ENCODE measurements at regions not wholly inside any gene's neighbourhood (a gene's known extent, or its start where the extent isn't known, plus 50 kb on each side); places are given as distances from the start of the nearest gene placed in this dataset.

GRCh38 chr1:112079446-112079845, 90.0 kb upstream of the KCND3 start:
- no peak for TF ChIP-seq CTCF (IDR thresholded peaks at IDR 0.05; ENCODE audit: borderline replicate concordance, control extremely low read depth, extremely low read depth, insufficient read depth, missing control alignments)
- in situ Hi-C loops (cut with MboI; ENCODE audit: low sequenced_read_pairs, unreplicated experiment): no loop called here
- no peak for DNase-seq (ENCODE audit: low spot score)

GRCh38 chr1:112083487-112083886, 94.0 kb upstream of the KCND3 start:
- TF ChIP-seq CTCF (IDR thresholded peaks at IDR 0.05; ENCODE audit: borderline replicate concordance, control extremely low read depth, extremely low read depth, insufficient read depth, missing control alignments): no peak
- no peak for DNase-seq (ENCODE audit: low spot score)
- in situ Hi-C loops (cut with MboI; ENCODE audit: low sequenced_read_pairs, unreplicated experiment): no loop called here

- in situ Hi-C loops (cut with MboI; ENCODE audit: low sequenced_read_pairs, unreplicated experiment): no loop called here
- no peak for TF ChIP-seq CTCF (IDR thresholded peaks at IDR 0.05; ENCODE audit: borderline replicate concordance, control extremely low read depth, extremely low read depth, insufficient read depth, missing control alignments)
- no peak for DNase-seq (ENCODE audit: low spot score)
Observed at GRCh38 chr1:112092656-112093371, 103.3 kb upstream of the KCND3 start.

- in situ Hi-C loops (cut with MboI; ENCODE audit: low sequenced_read_pairs, unreplicated experiment): no loop called here
- no peak for TF ChIP-seq CTCF (IDR thresholded peaks at IDR 0.05; ENCODE audit: borderline replicate concordance, control extremely low read depth, extremely low read depth, insufficient read depth, missing control alignments)
- no peak for DNase-seq (ENCODE audit: low spot score)
Observed at GRCh38 chr1:112093372-112093694, 103.9 kb upstream of the KCND3 start.

- in situ Hi-C loops (cut with MboI; ENCODE audit: low sequenced_read_pairs, unreplicated experiment): no loop called here
Observed at GRCh38 chr1:112099979-112100378, 110.5 kb upstream of the KCND3 start.

GRCh38 chr1:112105557-112105956, 116.1 kb upstream of the KCND3 start:
- TF ChIP-seq CTCF (IDR thresholded peaks at IDR 0.05; ENCODE audit: borderline replicate concordance, control extremely low read depth, extremely low read depth, insufficient read depth, missing control alignments): no peak
- in situ Hi-C loops (cut with MboI; ENCODE audit: low sequenced_read_pairs, unreplicated experiment): no loop called here
- DNase-seq (ENCODE audit: low spot score): no peak

More at GRCh38 chr1:112099979-112100378, 110.5 kb upstream of the KCND3 start:
- TF ChIP-seq CTCF (IDR thresholded peaks at IDR 0.05; ENCODE audit: borderline replicate concordance, control extremely low read depth, extremely low read depth, insufficient read depth, missing control alignments): no peak
- DNase-seq (ENCODE audit: low spot score): no peak

All from GM13976 (cell line).